HEK293 (cell line): ENCODE measurements at regions not wholly inside any gene's neighbourhood (a gene's known extent, or its start where the extent isn't known, plus 50 kb on each side); places are given as distances from the start of the nearest gene placed in this dataset.

Experiments
- CTCF ChIA-PET: fragments of 350-600 bp; formaldehyde crosslinking; extraction: SDS; loops from one replicate; lab custom pipeline; 2021; ENCODE audit warnings: antibody characterized with exemption; lab: Yijun Ruan, JAX
- POLR2A ChIA-PET: fragments of 300-600 bp; formaldehyde crosslinking; extraction: SDS; loops from one replicate; lab custom pipeline; 2020; ENCODE audit warnings: antibody characterized with exemption, inconsistent platforms; lab: Yijun Ruan, JAX
- H3K27ac ChIP-seq: fragments of 200-500 bp; sonication (Bioruptor generic); 2 replicates; pipeline ENCODE4 v1.5.1; 2014; ENCODE audit warnings: low read depth, low read length, control low read depth, inconsistent platforms; ENCODE audit errors: extremely low read depth
- H3K36me3 ChIP-seq, 2 experiments: fragments of 200-500 bp in 1 of 2; sonication (Bioruptor generic) in 1 of 2; 1 replicate in 1 of 2; 2 replicates in 1 of 2; pipeline ENCODE4 v1.5.1; 2014 to 2017; ENCODE audit warnings: inconsistent platforms in 2 of 2, low read length in 2 of 2; ENCODE audit not compliant: control insufficient read depth in 2 of 2, insufficient read depth in 1 of 2
- H3K4me1 ChIP-seq: fragments of 200-500 bp; sonication (Bioruptor generic); 2 replicates; pipeline ENCODE4 v1.5.1; 2014; ENCODE audit warnings: mild to moderate bottlenecking, low read length, inconsistent platforms; ENCODE audit not compliant: control insufficient read depth, insufficient read depth
- H3K4me3 ChIP-seq: 2 replicates; pipeline ENCODE4 v1.5.1; 2011; ENCODE audit warnings: low read depth, mild to moderate bottlenecking, control low read depth, low read length, moderate library complexity
- H3K9me3 ChIP-seq: fragments of 200-500 bp; sonication (Bioruptor generic); 2 replicates; pipeline ENCODE4 v1.5.1; 2014; ENCODE audit warnings: low read depth, low read length, inconsistent platforms; ENCODE audit not compliant: control insufficient read depth, insufficient read depth
- GLIS2 ChIP-seq: fragments of 450-650 bp; formaldehyde crosslinking; IDR thresholded peaks from 2 replicates; pipeline ENCODE4 v1.5.1; 2016; ENCODE audit warnings: missing biosample characterization, missing genetic modification characterization
- INSM2 ChIP-seq: fragments of 450-650 bp; formaldehyde crosslinking; IDR thresholded peaks from 2 replicates; pipeline ENCODE4 v1.5.1; 2016; ENCODE audit warnings: missing biosample characterization, missing genetic modification characterization
- KLF17 ChIP-seq: fragments of 450-650 bp; formaldehyde crosslinking; IDR thresholded peaks from 2 replicates; pipeline ENCODE4 v1.5.1; 2016; ENCODE audit warnings: missing biosample characterization, missing genetic modification characterization
- RBAK ChIP-seq: fragments of 450-650 bp; formaldehyde crosslinking; IDR thresholded peaks from 2 replicates; pipeline ENCODE4 v1.5.1; 2016; ENCODE audit warnings: missing biosample characterization, missing genetic modification characterization
- YY1 ChIP-seq: fragments of 450-650 bp; formaldehyde crosslinking; IDR thresholded peaks from 2 replicates; pipeline ENCODE4 v1.5.1; 2018; ENCODE audit warnings: missing biosample characterization, missing genetic modification characterization
- ZBTB8A ChIP-seq: fragments of 450-650 bp; formaldehyde crosslinking; IDR thresholded peaks from 2 replicates; pipeline ENCODE4 v1.5.1; 2016; ENCODE audit warnings: missing biosample characterization, missing genetic modification characterization
- ZFP3 ChIP-seq: fragments of 450-650 bp; formaldehyde crosslinking; IDR thresholded peaks from 2 replicates; pipeline ENCODE4 v1.5.1; 2016; ENCODE audit warnings: low read depth, missing biosample characterization, missing genetic modification characterization
- ZNF202 ChIP-seq: fragments of 450-650 bp; formaldehyde crosslinking; IDR thresholded peaks from 2 replicates; pipeline ENCODE4 v1.5.1; 2016; ENCODE audit warnings: missing biosample characterization, missing genetic modification characterization, borderline replicate concordance
- ZNF221 ChIP-seq: fragments of 450-650 bp; formaldehyde crosslinking; IDR thresholded peaks from 2 replicates; pipeline ENCODE4 v1.5.1; 2017; ENCODE audit warnings: missing biosample characterization, missing genetic modification characterization, borderline replicate concordance
- ZNF23 ChIP-seq: fragments of 450-650 bp; formaldehyde crosslinking; IDR thresholded peaks from 2 replicates; pipeline ENCODE4 v1.5.1; 2016; ENCODE audit warnings: missing biosample characterization, missing genetic modification characterization, borderline replicate concordance
- ZNF248 ChIP-seq: fragments of 450-650 bp; formaldehyde crosslinking; IDR thresholded peaks from 2 replicates; pipeline ENCODE4 v1.5.1; 2017; ENCODE audit warnings: missing biosample characterization, missing genetic modification characterization
- ZNF311 ChIP-seq: fragments of 450-650 bp; formaldehyde crosslinking; IDR thresholded peaks from 2 replicates; pipeline ENCODE4 v1.5.1; 2017; ENCODE audit warnings: missing biosample characterization, missing genetic modification characterization, borderline replicate concordance
- ZNF341 ChIP-seq: fragments of 450-650 bp; formaldehyde crosslinking; IDR thresholded peaks from 2 replicates; pipeline ENCODE4; 2016; ENCODE audit warnings: low read depth, missing biosample characterization, missing genetic modification characterization
- ZNF391 ChIP-seq: fragments of 450-650 bp; formaldehyde crosslinking; IDR thresholded peaks from 2 replicates; pipeline ENCODE4 v1.5.1; 2016; ENCODE audit warnings: low read depth, missing biosample characterization, missing genetic modification characterization, borderline replicate concordance
- ZNF449 ChIP-seq: fragments of 450-650 bp; formaldehyde crosslinking; IDR thresholded peaks from 2 replicates; pipeline ENCODE4 v1.5.1; 2017; ENCODE audit warnings: missing biosample characterization, mild to moderate bottlenecking, missing genetic modification characterization, moderate library complexity
- ZNF488 ChIP-seq: fragments of 450-650 bp; formaldehyde crosslinking; IDR thresholded peaks from 2 replicates; pipeline ENCODE4 v1.5.1; 2016; ENCODE audit warnings: missing biosample characterization, missing genetic modification characterization
- ZNF530 ChIP-seq: fragments of 450-650 bp; formaldehyde crosslinking; IDR thresholded peaks from 2 replicates; pipeline ENCODE4 v1.5.1; 2016; ENCODE audit warnings: low read depth, missing biosample characterization, missing genetic modification characterization
- ZNF558 ChIP-seq: fragments of 450-650 bp; formaldehyde crosslinking; IDR thresholded peaks from 2 replicates; pipeline ENCODE4 v1.5.1; 2016; ENCODE audit warnings: missing biosample characterization, missing genetic modification characterization
- ZNF660 ChIP-seq: fragments of 450-650 bp; IDR thresholded peaks from 2 replicates; pipeline ENCODE4 v1.5.1; 2018; ENCODE audit warnings: missing biosample characterization, mild to moderate bottlenecking, missing genetic modification characterization
- ZNF76 ChIP-seq: fragments of 450-650 bp; formaldehyde crosslinking; IDR thresholded peaks from 2 replicates; pipeline ENCODE4; 2016; ENCODE audit warnings: low read depth, missing biosample characterization, missing genetic modification characterization, borderline replicate concordance

- TF ChIP-seq ZNF488 (tag by site-specific recombination) (no peak), ZNF23 (no peak), INSM2 (tag by site-specific recombination) (no peak), ZNF221 (tag by site-specific recombination) (no peak), ZFP3 (tag by site-specific recombination) (no peak), ZNF660 (no peak), ZNF530 (tag by site-specific recombination) (no peak), ZNF341 (tag by site-specific recombination) (no peak), RBAK (no peak)
These were observed 108.8 kb downstream of the TENT4A start (continued) for GRCh38 chr5:6822068-6822467.

GRCh38 chr5:6822556-6823343, 109.5 kb downstream of the TENT4A start:
- no peaks in the 10 kb centered on the region; the same call in 1 of the 2 replicates for H3K9me3 ChIP-seq
- H3K36me3 ChIP-seq = no peaks in the 10 kb centered on the region
- POLR2A ChIA-PET = no interaction called here
- CTCF ChIA-PET = interaction anchor here (0.8 to 3.7 kb wide), 5 partner anchors 9 to 923 kb away, joined by 3 to 16 read pairs (median 4); no protein-coding TSS in a partner anchor
- H3K27ac ChIP-seq = no peak overlapping the region
- TF ChIP-seq YY1 (tag by site-specific recombination) (no peak), ZNF76 (no peak), GLIS2 (tag by site-specific recombination) (no peak), ZNF202 (no peak), ZBTB8A (tag by site-specific recombination) (no peak), ZNF248 (tag by site-specific recombination) (no peak), ZNF311 (tag by site-specific recombination) (no peak), ZNF558 (tag by site-specific recombination) (no peak), KLF17 (tag by site-specific recombination) (no peak), ZNF449 (no peak), ZNF391 (tag by site-specific recombination) (no peak)
- H3K4me1 ChIP-seq = no peaks in the 10 kb centered on the region
- H3K4me3 ChIP-seq = no peak overlapping the region
